CD14-positive monocyte (primary cell): ENCODE measurements at regions not wholly inside any gene's neighbourhood (a gene's known extent, or its start where the extent isn't known, plus 50 kb on each side); places are given as distances from the start of the nearest gene placed in this dataset.

Experiments
- DNase-seq, 3 donors: peaks; one replicate each; pipeline ENCODE4 v3.0.0-alpha.2; 2011 to 2022
- H2AFZ ChIP-seq: 2 replicates; pipeline ENCODE4 v1.6.0; 2012; ENCODE audit warnings: mild to moderate bottlenecking, low read depth, low read length, inconsistent platforms; ENCODE audit not compliant: insufficient read depth, poor library complexity, severe bottlenecking
- H3K27ac ChIP-seq, 2 donors: 1 replicate in 1 of 2; 2 replicates in 1 of 2; pipeline ENCODE4 v1.5.1; 2012 to 2013; ENCODE audit warnings: low read length in 2 of 2, control low read depth in 1 of 2, inconsistent platforms in 1 of 2, low read depth in 1 of 2, mild to moderate bottlenecking in 1 of 2
- H3K27me3 ChIP-seq, 2 donors: one replicate each; pipeline versions ENCODE4 v1.6.0 to v1.6.1; 2011 to 2013; ENCODE audit warnings: low read length in 2 of 2; ENCODE audit not compliant: control insufficient read depth in 2 of 2, insufficient read depth in 2 of 2
- H3K36me3 ChIP-seq, 2 donors: replicated peaks in 1 of 2; 1 replicate in 1 of 2; 2 replicates in 1 of 2; pipeline versions ENCODE4 v1.5.1 to v1.6.1; 2012 to 2013; ENCODE audit warnings: low read length in 2 of 2, control low read depth in 1 of 2, inconsistent platforms in 1 of 2, mild to moderate bottlenecking in 1 of 2; ENCODE audit not compliant: insufficient read depth in 2 of 2, control insufficient read depth in 1 of 2
- H3K4me1 ChIP-seq, 2 donors: 1 replicate in 1 of 2; 2 replicates in 1 of 2; pipeline versions ENCODE4 v1.5.1 to v1.6.1; 2012 to 2013; ENCODE audit warnings: low read length in 2 of 2, control low read depth in 1 of 2, inconsistent platforms in 1 of 2, mild to moderate bottlenecking in 1 of 2, moderate library complexity in 1 of 2; ENCODE audit not compliant: insufficient read depth in 2 of 2, control insufficient read depth in 1 of 2
- H3K4me2 ChIP-seq: replicated peaks from 2 replicates; pipeline ENCODE3; 2012; ENCODE audit warnings: low read length, moderate library complexity, mild to moderate bottlenecking; ENCODE audit not compliant: poor library complexity, severe bottlenecking; ENCODE audit errors: extremely low read depth
- H3K4me3 ChIP-seq, 3 experiments: fragments of 200-600 bp in 1 of 3; sonication (generic) in 1 of 3; replicated peaks in 1 of 3; 1 replicate in 2 of 3; 2 replicates in 1 of 3; pipeline ENCODE4 v1.5.1; 2011 to 2013; ENCODE audit warnings: low read length in 3 of 3, mild to moderate bottlenecking in 3 of 3, control low read depth in 2 of 3, low read depth in 2 of 3, inconsistent platforms in 1 of 3, moderate library complexity in 1 of 3
- H3K79me2 ChIP-seq: 2 replicates; pipeline ENCODE4 v1.6.0; 2012; ENCODE audit warnings: mild to moderate bottlenecking, control low read depth, inconsistent platforms, low read length, moderate library complexity; ENCODE audit not compliant: insufficient read depth
- H3K9ac ChIP-seq: 2 replicates; pipeline ENCODE4 v1.6.0; 2017; ENCODE audit warnings: low read length, mild to moderate bottlenecking; ENCODE audit not compliant: insufficient read depth, poor library complexity, severe bottlenecking
- H3K9me3 ChIP-seq, 2 donors: replicated peaks in 1 of 2; 1 replicate in 1 of 2; 2 replicates in 1 of 2; pipeline versions ENCODE4 v1.5.1 to v1.6.1; 2012 to 2013; ENCODE audit warnings: low read length in 2 of 2, control low read depth in 1 of 2; ENCODE audit not compliant: control insufficient read depth in 1 of 2, insufficient read depth in 1 of 2
- H4K20me1 ChIP-seq: 2 replicates; pipeline ENCODE4 v1.6.0; 2012; ENCODE audit warnings: mild to moderate bottlenecking, low read length, control low read depth, moderate library complexity; ENCODE audit not compliant: insufficient read depth
- H3K27ac Mint-ChIP-seq, 7 donors: one replicate each; pipeline ENCODE4 v1.8.0; 2020; ENCODE audit warnings: mild to moderate bottlenecking in 7 of 7, mixed read lengths in 7 of 7, moderate library complexity in 6 of 7, inconsistent platforms in 2 of 7
- H3K27me3 Mint-ChIP-seq, 3 donors: one replicate each; pipeline ENCODE4 v1.8.0; 2021 to 2022; ENCODE audit warnings: low read depth in 3 of 3, mild to moderate bottlenecking in 3 of 3, mixed read lengths in 3 of 3, moderate library complexity in 3 of 3, inconsistent platforms in 1 of 3
- H3K36me3 Mint-ChIP-seq, 2 donors: one replicate each; pipeline ENCODE4 v1.8.0; 2020; ENCODE audit warnings: mixed read lengths in 2 of 2, inconsistent platforms in 1 of 2, mild to moderate bottlenecking in 1 of 2
- H3K4me1 Mint-ChIP-seq: one replicate; pipeline ENCODE4 v1.8.0; 2020; ENCODE audit warnings: mild to moderate bottlenecking, mixed read lengths
- H3K4me3 Mint-ChIP-seq, 2 donors: one replicate each; pipeline ENCODE4 v1.8.0; 2020; ENCODE audit warnings: mild to moderate bottlenecking in 2 of 2, mixed read lengths in 2 of 2, moderate library complexity in 1 of 2
- H3K9me3 Mint-ChIP-seq, 7 donors: one replicate each; pipeline ENCODE4 v1.8.0; 2020 to 2022; ENCODE audit warnings: mixed read lengths in 7 of 7, mild to moderate bottlenecking in 6 of 7, moderate library complexity in 6 of 7, inconsistent platforms in 2 of 7
- WGBS: methylation state at CpG from one replicate; pipeline ENCODE4 v1.1.5; 2013; ENCODE audit warnings: missing lambda C conversion rate; ENCODE audit not compliant: insufficient coverage; 5-methylcytosine and 5-hydroxymethylcytosine counted together
- intact Hi-C, 2 donors: fragments of 100-400 bp; cut with micrococcal nuclease; formaldehyde crosslinking; loops; one replicate each; pipeline versions ENCODE4 v1.15.0 to v1.15.1; 2023
- TF ChIP-seq, protein P1 (sequence below): fragments of 200-600 bp; IDR thresholded peaks from one replicate; pipeline ENCODE4 v1.8.0; 2022; ENCODE audit warnings: antibody characterized with exemption, mild to moderate bottlenecking

DNA sequence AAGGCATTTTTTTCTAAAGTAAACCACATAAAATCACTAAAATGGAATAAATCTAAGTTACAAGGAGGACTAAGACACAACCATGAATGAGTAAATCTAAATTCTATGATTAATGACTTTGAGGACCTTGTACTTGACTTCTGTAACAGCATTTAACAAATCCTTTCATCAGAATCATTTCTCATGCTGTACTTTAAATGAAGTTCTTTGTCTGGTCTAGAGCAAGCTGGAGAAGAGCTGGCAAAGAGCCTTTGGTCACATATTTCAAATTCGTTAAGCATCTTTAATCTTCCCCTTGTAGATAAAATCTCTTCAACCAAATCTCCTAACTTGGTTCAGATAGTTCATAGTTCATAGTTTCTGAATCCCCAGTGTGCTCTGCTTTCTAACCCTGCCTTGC lies 405.4 kb downstream of the PTPRC start:
- no peak overlapping the region for H3K27ac Mint-ChIP-seq
- TF ChIP-seq, protein P1, sequence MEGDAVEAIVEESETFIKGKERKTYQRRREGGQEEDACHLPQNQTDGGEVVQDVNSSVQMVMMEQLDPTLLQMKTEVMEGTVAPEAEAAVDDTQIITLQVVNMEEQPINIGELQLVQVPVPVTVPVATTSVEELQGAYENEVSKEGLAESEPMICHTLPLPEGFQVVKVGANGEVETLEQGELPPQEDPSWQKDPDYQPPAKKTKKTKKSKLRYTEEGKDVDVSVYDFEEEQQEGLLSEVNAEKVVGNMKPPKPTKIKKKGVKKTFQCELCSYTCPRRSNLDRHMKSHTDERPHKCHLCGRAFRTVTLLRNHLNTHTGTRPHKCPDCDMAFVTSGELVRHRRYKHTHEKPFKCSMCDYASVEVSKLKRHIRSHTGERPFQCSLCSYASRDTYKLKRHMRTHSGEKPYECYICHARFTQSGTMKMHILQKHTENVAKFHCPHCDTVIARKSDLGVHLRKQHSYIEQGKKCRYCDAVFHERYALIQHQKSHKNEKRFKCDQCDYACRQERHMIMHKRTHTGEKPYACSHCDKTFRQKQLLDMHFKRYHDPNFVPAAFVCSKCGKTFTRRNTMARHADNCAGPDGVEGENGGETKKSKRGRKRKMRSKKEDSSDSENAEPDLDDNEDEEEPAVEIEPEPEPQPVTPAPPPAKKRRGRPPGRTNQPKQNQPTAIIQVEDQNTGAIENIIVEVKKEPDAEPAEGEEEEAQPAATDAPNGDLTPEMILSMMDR = no peak
- H3K27me3 Mint-ChIP-seq = no peaks in the 10 kb centered on the region
- no peak overlapping the region for H3K27ac ChIP-seq
- WGBS = 86% methylated on average over 1 of the region's 1 CpG
- no peak overlapping the region for H3K4me2 ChIP-seq
- peaks cover 7 to 11% of the 10 kb centered on the region in 2 donors for H3K9me3 ChIP-seq
- H3K4me1 ChIP-seq = peaks cover 15 to 18% of the 10 kb centered on the region in 2 donors
- no peaks in the 10 kb centered on the region for H3K36me3 Mint-ChIP-seq
- H3K4me3 Mint-ChIP-seq = no peak overlapping the region
- H3K79me2 ChIP-seq = no peaks in the 10 kb centered on the region
- DNase-seq = no peak
- no peaks in the 10 kb centered on the region for H4K20me1 ChIP-seq
- no peaks in the 10 kb centered on the region for H3K36me3 ChIP-seq
- H3K9me3 Mint-ChIP-seq = peaks cover 13 to 32% (median 25%) of the 10 kb centered on the region in 7 donors
- H2AFZ ChIP-seq = no peak overlapping the region
- no peak overlapping the region for H3K4me3 ChIP-seq
- no peak overlapping the region for H3K9ac ChIP-seq
- H3K4me1 Mint-ChIP-seq = peaks cover 17% of the 10 kb centered on the region
- H3K27me3 ChIP-seq = no peaks in the 10 kb centered on the region
- intact Hi-C loops = no loop called here

DNA sequence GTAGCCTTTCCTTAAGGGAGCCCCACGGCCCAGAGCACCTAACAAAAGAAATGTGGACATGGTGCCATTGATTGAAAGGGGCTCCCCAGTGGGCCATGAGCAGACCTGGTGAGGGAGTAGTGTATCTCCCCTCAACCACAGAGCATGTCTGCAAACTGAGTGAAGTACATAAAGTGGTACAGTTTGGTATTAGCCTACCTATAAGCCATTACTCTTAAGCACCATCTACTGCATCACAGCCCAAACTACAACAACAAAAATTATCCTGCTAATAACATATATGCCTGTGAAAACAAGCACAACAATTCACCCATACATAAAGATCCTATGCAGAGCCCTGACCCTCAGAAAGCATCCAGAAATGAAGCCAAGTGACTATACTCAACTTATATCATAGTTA lies 407.8 kb downstream of the PTPRC start:
- Histone ChIP-seq H3K4me3 (no peak overlapping the region), H3K4me1 (peaks cover 3 to 5% of the 10 kb centered on the region in 2 donors), H3K9me3 (peaks cover 11% of the 10 kb centered on the region in 2 donors), H3K36me3 (no peaks in the 10 kb centered on the region), H4K20me1 (no peaks in the 10 kb centered on the region), H3K27ac (no peak overlapping the region), H2AFZ (no peak overlapping the region), H3K79me2 (no peaks in the 10 kb centered on the region), H3K4me2 (no peak overlapping the region), H3K27me3 (no peaks in the 10 kb centered on the region), H3K9ac (no peak overlapping the region)
- no CpG with 5 or more reads among the region's 1 CpG for WGBS
- H3K4me1 Mint-ChIP-seq = peaks cover 3% of the 10 kb centered on the region
- intact Hi-C loops = no loop called here
- TF ChIP-seq, protein P1 = no peak
- DNase-seq = no peak
- no peak overlapping the region for H3K4me3 Mint-ChIP-seq
- H3K9me3 Mint-ChIP-seq = peaks cover 21 to 52% (median 40%) of the 10 kb centered on the region in 7 donors
- H3K27me3 Mint-ChIP-seq = no peaks in the 10 kb centered on the region
- peak overlapping the region in 1 of 7 donors; percentile 27 for H3K27ac Mint-ChIP-seq
- no peaks in the 10 kb centered on the region for H3K36me3 Mint-ChIP-seq
